Prostate gland (tissue), 2 donors: ENCODE measurements at regions not wholly inside any gene's neighbourhood (a gene's known extent, or its start where the extent isn't known, plus 50 kb on each side); places are given as distances from the start of the nearest gene placed in this dataset.

Experiments
- CTCF ChIP-seq, 4 experiments: fragments of 200-600 bp in 2 of 4; fragments of 450-650 bp in 2 of 4; sonication (generic) in 2 of 4; IDR thresholded peaks; 1 replicate in 3 of 4; 2 replicates in 1 of 4; pipeline ENCODE4 v1.5.1; 2016 to 2019; ENCODE audit warnings: antibody characterized with exemption in 4 of 4, mild to moderate bottlenecking in 2 of 4, moderate library complexity in 2 of 4
- POLR2A ChIP-seq: fragments of 450-650 bp; IDR thresholded peaks from one replicate; pipeline ENCODE4 v1.6.1; 2016; ENCODE audit warnings: antibody characterized with exemption, mild to moderate bottlenecking
- POLR2AphosphoS5 ChIP-seq: sonication (generic); formaldehyde crosslinking; IDR thresholded peaks from one replicate; pipeline ENCODE4 v1.6.1; 2017; ENCODE audit warnings: antibody characterized with exemption

- TF ChIP-seq POLR2A (no peak), CTCF (IDR thresholded peaks at IDR 0.05) (no peak), POLR2AphosphoS5 (no peak)
Observed at GRCh38 chr2:14257801-14258507, 374.6 kb upstream of the LRATD1 start.
